HCT116 (cell line): ENCODE measurements at regions not wholly inside any gene's neighbourhood (a gene's known extent, or its start where the extent isn't known, plus 50 kb on each side); places are given as distances from the start of the nearest gene placed in this dataset.

ENCODE experiments used
- ATAC-seq: fragments of 200-7000 bp; cut with Tn5 transposase; 2 replicates; pipeline ENCODE4 v1.9.1; 2020; ENCODE audit warnings: mild to moderate bottlenecking, moderate library complexity
- BruUV-seq: library from RNA; stranded (reverse); fragments of 400-500 nt; replicated peaks from 2 replicates; lab custom pipeline; 2021; lab: Mats Ljungman, UMichigan
- CTCF ChIA-PET: fragments of 300-600 bp; sonication (Branson Sonifier 250); formaldehyde crosslinking; loops from one replicate; lab custom pipeline; 2021; ENCODE audit warnings: antibody characterized with exemption; lab: Charles Lee
- POLR2A ChIA-PET: fragments of 300-600, 350-600 bp; sonication (Branson Sonifier 250); formaldehyde crosslinking; loops from one replicate; lab custom pipeline; 2021; ENCODE audit warnings: antibody characterized with exemption; lab: Charles Lee
- RAD21 ChIA-PET, 2 experiments: fragments of 300-600 bp; sonication (Branson Sonifier 250); formaldehyde crosslinking; loops; one replicate each; lab custom pipeline; 2023; ENCODE audit warnings: low total read pairs in 2 of 2; ENCODE audit not compliant: uncharacterized antibody in 2 of 2, unreplicated experiment in 2 of 2, low non-redundant PET in 1 of 2; lab: Charles Lee
- DNase-seq: peaks from one replicate; pipeline ENCODE4 v3.0.0-alpha.2; 2010; ENCODE audit warnings: low read depth, low spot score
- H2AFZ ChIP-seq: fragments of 200-600 bp; shearing (Covaris generic), sonication (generic); 2 replicates; pipeline ENCODE4 v1.6.1; 2017; ENCODE audit warnings: low read depth, mixed run types, mixed read lengths, antibody characterized with exemption, low read length; ENCODE audit not compliant: poor library complexity, severe bottlenecking
- H3K27ac ChIP-seq: 2 replicates; pipeline ENCODE4 v1.5.1; 2012; ENCODE audit warnings: low read depth, low read length
- H3K27me3 ChIP-seq: fragments of 200-600 bp; sonication (generic); 2 replicates; pipeline ENCODE4 v1.6.1; 2016; ENCODE audit warnings: mixed run types, low read length, mixed read lengths; ENCODE audit not compliant: insufficient read depth
- H3K36me3 ChIP-seq, 2 experiments: fragments of 200-500 bp in 1 of 2; fragments of 200-600 bp in 1 of 2; sonication (Bioruptor generic) in 1 of 2; sonication (generic) in 1 of 2; 2 replicates each; pipeline versions ENCODE4 v1.5.1 to v1.6.1; 2014 to 2016; ENCODE audit warnings: low read length in 2 of 2, inconsistent platforms in 1 of 2, mixed read lengths in 1 of 2, mixed run types in 1 of 2; ENCODE audit not compliant: insufficient read depth in 2 of 2, control insufficient read depth in 1 of 2
- H3K4me1 ChIP-seq, 2 experiments: fragments of 200-600 bp in 1 of 2; sonication (generic) in 1 of 2; 2 replicates each; pipeline versions ENCODE4 v1.5.1 to v1.6.1; 2012 to 2017; ENCODE audit warnings: low read length in 2 of 2, inconsistent platforms in 1 of 2, mild to moderate bottlenecking in 1 of 2, mixed read lengths in 1 of 2, mixed run types in 1 of 2, moderate library complexity in 1 of 2; ENCODE audit not compliant: insufficient read depth in 2 of 2, control insufficient read depth in 1 of 2
- H3K4me2 ChIP-seq: fragments of 200-600 bp; sonication (generic); 2 replicates; pipeline ENCODE4 v1.6.1; 2017; ENCODE audit warnings: mixed run types, low read length, mixed read lengths
- H3K4me3 ChIP-seq, 2 experiments: fragments of 200-600 bp in 1 of 2; sonication (generic) in 1 of 2; replicated peaks in 1 of 2; 2 replicates each; pipeline ENCODE4 v1.5.1; 2011 to 2016; ENCODE audit warnings: low read length in 2 of 2, control low read depth in 1 of 2, low read depth in 1 of 2, mild to moderate bottlenecking in 1 of 2, mixed read lengths in 1 of 2, mixed run types in 1 of 2
- H3K79me2 ChIP-seq: fragments of 200-600 bp; sonication (generic); 2 replicates; pipeline ENCODE4 v1.6.1; 2017; ENCODE audit warnings: mild to moderate bottlenecking, mixed run types, low read length, moderate library complexity, mixed read lengths; ENCODE audit not compliant: insufficient read depth
- H3K9ac ChIP-seq: fragments of 200-600 bp; sonication (generic); 2 replicates; pipeline ENCODE4 v1.6.1; 2016; ENCODE audit warnings: low read length, mixed read lengths
- H3K9me2 ChIP-seq: fragments of 200-600 bp; sonication (generic), shearing (Covaris generic); 2 replicates; pipeline ENCODE4 v1.6.1; 2017; ENCODE audit warnings: mixed run types, mild to moderate bottlenecking, moderate library complexity; ENCODE audit not compliant: insufficient read depth
- H3K9me3 ChIP-seq, 2 experiments: fragments of 200-500 bp in 1 of 2; fragments of 200-600 bp in 1 of 2; sonication (Bioruptor generic) in 1 of 2; sonication (generic) in 1 of 2; 2 replicates each; pipeline ENCODE4 v1.6.1; 2014 to 2017; ENCODE audit warnings: low read length in 2 of 2, mixed read lengths in 2 of 2, inconsistent platforms in 1 of 2, low read depth in 1 of 2, mild to moderate bottlenecking in 1 of 2, mixed run types in 1 of 2, moderate library complexity in 1 of 2; ENCODE audit not compliant: control insufficient read depth in 1 of 2, insufficient read depth in 1 of 2
- H4K20me1 ChIP-seq: fragments of 200-600 bp; sonication (generic), shearing (Covaris generic); 2 replicates; pipeline ENCODE4 v1.6.1; 2017; ENCODE audit warnings: mixed run types, mild to moderate bottlenecking, moderate library complexity; ENCODE audit not compliant: insufficient read depth
- CBX3 ChIP-seq: IDR thresholded peaks from 2 replicates; pipeline ENCODE4 v1.6.1; 2012; ENCODE audit warnings: low read depth
- EGR1 ChIP-seq: IDR thresholded peaks from 2 replicates; pipeline ENCODE4 v1.6.1; 2012; ENCODE audit warnings: low read depth
- ELF1 ChIP-seq: IDR thresholded peaks from 2 replicates; pipeline ENCODE4 v1.6.1; 2012; ENCODE audit warnings: low read depth, borderline replicate concordance
- EZH2 ChIP-seq: fragments of 200-600 bp; sonication (generic); IDR thresholded peaks from 2 replicates; pipeline ENCODE4 v1.6.1; 2017; ENCODE audit warnings: antibody characterized with exemption, mixed run types
- EZH2phosphoT487 ChIP-seq: fragments of 200-600 bp; IDR thresholded peaks from 2 replicates; pipeline ENCODE4 v1.6.1; 2018; ENCODE audit warnings: antibody characterized with exemption, borderline replicate concordance
- FOSL1 ChIP-seq: IDR thresholded peaks from 2 replicates; pipeline ENCODE4 v1.6.1; 2012; ENCODE audit warnings: low read depth
- JUND ChIP-seq: IDR thresholded peaks from 2 replicates; pipeline ENCODE4 v1.6.1; 2012
- SIN3A ChIP-seq: IDR thresholded peaks from 2 replicates; pipeline ENCODE4 v1.6.1; 2012; ENCODE audit warnings: low read depth
- SP1 ChIP-seq: IDR thresholded peaks from 2 replicates; pipeline ENCODE4 v1.6.1; 2012; ENCODE audit warnings: low read depth
- SRF ChIP-seq: IDR thresholded peaks from 2 replicates; pipeline ENCODE4 v1.6.1; 2012; ENCODE audit warnings: low read depth
- TCF7L2 ChIP-seq: IDR thresholded peaks from 2 replicates; pipeline ENCODE4 v1.7.0; 2011; ENCODE audit warnings: borderline replicate concordance, inconsistent platforms; ENCODE audit not compliant: insufficient read depth, insufficient read length; ENCODE audit errors: extremely low read depth
- YY1 ChIP-seq: IDR thresholded peaks from 2 replicates; pipeline ENCODE4 v1.6.1; 2011; ENCODE audit warnings: low read length, low read depth, moderate library complexity, mild to moderate bottlenecking; ENCODE audit not compliant: insufficient replicate concordance; ENCODE audit errors: extremely low read depth
- intact Hi-C: fragments of 100-400 bp; cut with micrococcal nuclease; formaldehyde crosslinking; loops from 2 replicates; pipeline ENCODE4 v1.10.0; 2022
- TF ChIP-seq, protein P1 (sequence below): IDR thresholded peaks from 2 replicates; pipeline ENCODE4 v1.6.1; 2012
- TF ChIP-seq, protein P2 (sequence below), 3 experiments: fragments of 200-600 bp in 1 of 3; sonication (generic) in 1 of 3; IDR thresholded peaks in 2 of 3; conservative IDR thresholded peaks in 1 of 3; 2 replicates each; pipeline ENCODE4 v1.5.1; 2012 to 2017; ENCODE audit warnings: low read depth in 2 of 3, low read length in 2 of 3, antibody characterized with exemption in 1 of 3, borderline replicate concordance in 1 of 3, control low read depth in 1 of 3, mild to moderate bottlenecking in 1 of 3, mixed read lengths in 1 of 3, mixed run types in 1 of 3, moderate library complexity in 1 of 3; ENCODE audit not compliant: insufficient read depth in 1 of 3
- TF ChIP-seq, protein P3 (sequence below): IDR thresholded peaks from 2 replicates; pipeline ENCODE4 v1.6.1; 2011; ENCODE audit warnings: mild to moderate bottlenecking, low read length, moderate library complexity; ENCODE audit not compliant: insufficient replicate concordance; ENCODE audit errors: extremely low read depth
- TF ChIP-seq, protein P4 (sequence below): IDR thresholded peaks from 2 replicates; pipeline ENCODE4 v1.6.1; 2012

DNA sequence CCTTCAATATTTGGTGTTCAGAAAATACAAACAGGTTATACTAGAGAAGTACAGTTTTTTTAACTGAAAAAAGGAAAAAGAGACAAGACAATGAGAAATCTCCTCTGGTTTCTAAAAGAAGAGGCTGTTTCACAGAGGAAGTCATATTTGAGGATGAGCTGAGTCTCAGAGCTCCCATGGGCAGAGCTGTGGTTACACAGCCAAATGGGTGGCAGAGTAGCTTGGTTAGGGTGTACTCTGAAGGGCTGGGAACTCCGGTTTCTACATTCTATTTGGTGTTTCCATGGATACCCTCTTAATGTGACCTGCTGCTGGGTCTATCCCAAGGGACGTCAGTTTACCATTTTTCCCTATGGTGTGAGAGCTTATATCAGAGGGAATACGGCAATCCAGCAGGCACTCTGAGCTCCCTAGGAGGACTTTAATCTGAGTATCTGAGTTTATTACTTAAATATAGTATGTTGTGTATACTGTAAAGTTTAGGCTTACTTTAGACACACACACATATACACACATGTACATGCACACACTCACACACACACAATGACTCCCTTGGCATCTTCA lies 74.2 kb downstream of the CYRIA start:
- intact Hi-C loops, result no loop called here
- no peak overlapping the region for H3K4me3 ChIP-seq
- TF ChIP-seq, protein P1, sequence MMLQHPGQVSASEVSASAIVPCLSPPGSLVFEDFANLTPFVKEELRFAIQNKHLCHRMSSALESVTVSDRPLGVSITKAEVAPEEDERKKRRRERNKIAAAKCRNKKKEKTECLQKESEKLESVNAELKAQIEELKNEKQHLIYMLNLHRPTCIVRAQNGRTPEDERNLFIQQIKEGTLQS, result no peak
- TF ChIP-seq EZH2phosphoT487 (no peak), YY1 (no peak), SIN3A (no peak), EZH2 (no peak), SRF (no peak), CBX3 (no peak), TCF7L2 (no peak), SP1 (no peak), ELF1 (no peak), FOSL1 (no peak), EGR1 (no peak), JUND (no peak)
- TF ChIP-seq, protein P2, sequence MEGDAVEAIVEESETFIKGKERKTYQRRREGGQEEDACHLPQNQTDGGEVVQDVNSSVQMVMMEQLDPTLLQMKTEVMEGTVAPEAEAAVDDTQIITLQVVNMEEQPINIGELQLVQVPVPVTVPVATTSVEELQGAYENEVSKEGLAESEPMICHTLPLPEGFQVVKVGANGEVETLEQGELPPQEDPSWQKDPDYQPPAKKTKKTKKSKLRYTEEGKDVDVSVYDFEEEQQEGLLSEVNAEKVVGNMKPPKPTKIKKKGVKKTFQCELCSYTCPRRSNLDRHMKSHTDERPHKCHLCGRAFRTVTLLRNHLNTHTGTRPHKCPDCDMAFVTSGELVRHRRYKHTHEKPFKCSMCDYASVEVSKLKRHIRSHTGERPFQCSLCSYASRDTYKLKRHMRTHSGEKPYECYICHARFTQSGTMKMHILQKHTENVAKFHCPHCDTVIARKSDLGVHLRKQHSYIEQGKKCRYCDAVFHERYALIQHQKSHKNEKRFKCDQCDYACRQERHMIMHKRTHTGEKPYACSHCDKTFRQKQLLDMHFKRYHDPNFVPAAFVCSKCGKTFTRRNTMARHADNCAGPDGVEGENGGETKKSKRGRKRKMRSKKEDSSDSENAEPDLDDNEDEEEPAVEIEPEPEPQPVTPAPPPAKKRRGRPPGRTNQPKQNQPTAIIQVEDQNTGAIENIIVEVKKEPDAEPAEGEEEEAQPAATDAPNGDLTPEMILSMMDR (IDR thresholded peaks at IDR 0.05 in 2 of 3, conservative IDR thresholded peaks at IDR 0.05 in 1 of 3; ENCODE audit: borderline replicate concordance in 1 of 3, insufficient read depth in 1 of 3, low read depth in 2 of 3, low read length in 2 of 3), result no peak
- TF ChIP-seq, protein P3, sequence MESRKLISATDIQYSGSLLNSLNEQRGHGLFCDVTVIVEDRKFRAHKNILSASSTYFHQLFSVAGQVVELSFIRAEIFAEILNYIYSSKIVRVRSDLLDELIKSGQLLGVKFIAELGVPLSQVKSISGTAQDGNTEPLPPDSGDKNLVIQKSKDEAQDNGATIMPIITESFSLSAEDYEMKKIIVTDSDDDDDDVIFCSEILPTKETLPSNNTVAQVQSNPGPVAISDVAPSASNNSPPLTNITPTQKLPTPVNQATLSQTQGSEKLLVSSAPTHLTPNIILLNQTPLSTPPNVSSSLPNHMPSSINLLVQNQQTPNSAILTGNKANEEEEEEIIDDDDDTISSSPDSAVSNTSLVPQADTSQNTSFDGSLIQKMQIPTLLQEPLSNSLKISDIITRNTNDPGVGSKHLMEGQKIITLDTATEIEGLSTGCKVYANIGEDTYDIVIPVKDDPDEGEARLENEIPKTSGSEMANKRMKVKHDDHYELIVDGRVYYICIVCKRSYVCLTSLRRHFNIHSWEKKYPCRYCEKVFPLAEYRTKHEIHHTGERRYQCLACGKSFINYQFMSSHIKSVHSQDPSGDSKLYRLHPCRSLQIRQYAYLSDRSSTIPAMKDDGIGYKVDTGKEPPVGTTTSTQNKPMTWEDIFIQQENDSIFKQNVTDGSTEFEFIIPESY, result no peak
- TF ChIP-seq, protein P4, sequence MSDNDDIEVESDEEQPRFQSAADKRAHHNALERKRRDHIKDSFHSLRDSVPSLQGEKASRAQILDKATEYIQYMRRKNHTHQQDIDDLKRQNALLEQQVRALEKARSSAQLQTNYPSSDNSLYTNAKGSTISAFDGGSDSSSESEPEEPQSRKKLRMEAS, result no peak
- TF ChIP-seq, all 23 proteins: peak for 0
- H3K27me3 ChIP-seq, result no peaks in the 10 kb centered on the region
- H3K4me2 ChIP-seq, result no peak overlapping the region
- ChIA-PET RAD21 (no interaction called here), POLR2A (no interaction called here), CTCF (no interaction called here)
- no peak overlapping the region for H3K9ac ChIP-seq
- H4K20me1 ChIP-seq, result no peaks in the 10 kb centered on the region; the same call in 1 of the 2 replicates
- H3K9me2 ChIP-seq, result no peaks in the 10 kb centered on the region
- no peaks in the 10 kb centered on the region for H3K79me2 ChIP-seq
- no peaks in the 10 kb centered on the region for H3K36me3 ChIP-seq
- no peaks in the 10 kb centered on the region for H3K9me3 ChIP-seq
- no peak for ATAC-seq
- H2AFZ ChIP-seq, result no peak overlapping the region
- BruUV-seq, result no TSS peak
- DNase-seq, result no peak
- no peaks in the 10 kb centered on the region for H3K4me1 ChIP-seq
- no peak overlapping the region for H3K27ac ChIP-seq
